K562 (cell line): ENCODE measurements at regions not wholly inside any gene's neighbourhood (a gene's known extent, or its start where the extent isn't known, plus 50 kb on each side); places are given as distances from the start of the nearest gene placed in this dataset.

Source experiments
- ATAC-seq: fragments of 200-7000 bp; cut with Tn5 transposase; 3 replicates; pipeline ENCODE4 v1.9.1; 2020; ENCODE audit warnings: moderate library complexity
- BruUV-seq: library from RNA; stranded (reverse); fragments of 400-500 nt; replicated peaks from 2 replicates; lab custom pipeline; 2021; lab: Mats Ljungman, UMichigan
- CTCF ChIA-PET: fragments of 300-600 bp; formaldehyde crosslinking; extraction: SDS; loops from one replicate; lab custom pipeline; 2021; ENCODE audit warnings: low intra/inter-chr PET ratio; lab: Yijun Ruan, JAX
- POLR2A ChIA-PET: fragments of 300-600, 350-650 bp; sonication (Branson Sonifier 250); formaldehyde crosslinking; extraction: SDS; loops from one replicate; lab custom pipeline; 2021; ENCODE audit warnings: antibody characterized with exemption, inconsistent platforms; lab: Yijun Ruan, JAX
- DNase-seq, 4 experiments: peaks; one replicate each; pipeline versions ENCODE4 v3.0.0 to v3.0.0-alpha.2; 2011 to 2018; ENCODE audit warnings: low spot score in 3 of 4, mixed read lengths in 3 of 4; ENCODE audit errors: extremely low read depth in 1 of 4
- FAIRE-seq: peaks from 2 replicates; lab custom pipeline; 2011; peaks lifted over from hg19 to GRCh38; lab: Jason Lieb, UNC
- H2AFZ ChIP-seq: 2 replicates; pipeline ENCODE4 v1.6.0; 2011; ENCODE audit warnings: low read depth, low read length, control low read depth, inconsistent platforms
- H3K27ac ChIP-seq: fragments of 200-600 bp; 3 replicates; pipeline ENCODE4 v1.8.0; 2011; ENCODE audit warnings: low read depth, mild to moderate bottlenecking, control low read depth, inconsistent platforms, low read length, moderate library complexity, mixed read lengths; ENCODE audit errors: extremely low read depth
- H3K27me3 ChIP-seq, 2 experiments: fragments of 300-600 bp in 1 of 2; 2 replicates in 1 of 2; 3 replicates in 1 of 2; pipeline versions ENCODE4 v1.6.0 to v1.8.0; 2011; ENCODE audit warnings: inconsistent platforms in 2 of 2, low read length in 2 of 2, mild to moderate bottlenecking in 1 of 2, mixed read lengths in 1 of 2, moderate library complexity in 1 of 2; ENCODE audit not compliant: control insufficient read depth in 2 of 2, insufficient read depth in 2 of 2
- H3K36me3 ChIP-seq: fragments of 300-600 bp; 3 replicates; pipeline ENCODE4 v1.8.0; 2011; ENCODE audit warnings: mild to moderate bottlenecking, low read length, inconsistent platforms; ENCODE audit not compliant: control insufficient read depth, insufficient read depth
- H3K4me1 ChIP-seq, 2 experiments: fragments of 200-600 bp in 1 of 2; replicated peaks in 1 of 2; 2 replicates in 1 of 2; 3 replicates in 1 of 2; pipeline versions ENCODE4 v1.5.1 to v1.8.0; 2011; ENCODE audit warnings: inconsistent platforms in 2 of 2, low read length in 2 of 2, mild to moderate bottlenecking in 1 of 2, mixed read lengths in 1 of 2, moderate library complexity in 1 of 2; ENCODE audit not compliant: control insufficient read depth in 2 of 2, insufficient read depth in 2 of 2
- H3K4me2 ChIP-seq: 2 replicates; pipeline ENCODE4 v1.6.1; 2011; ENCODE audit warnings: low read length, control low read depth, inconsistent platforms, mixed read lengths; ENCODE audit not compliant: insufficient read depth
- H3K4me3 ChIP-seq: fragments of 200-600 bp; sonication (generic), shearing (Covaris generic); 2 replicates; pipeline ENCODE4 v1.5.1; 2016; ENCODE audit warnings: control low read depth, inconsistent platforms
- H3K79me2 ChIP-seq: fragments of 200-600 bp; 3 replicates; pipeline ENCODE4 v1.8.0; 2011; ENCODE audit warnings: low read length, inconsistent platforms; ENCODE audit not compliant: control insufficient read depth, insufficient read depth
- H3K9ac ChIP-seq, 2 experiments: 2 replicates each; pipeline versions ENCODE4 v1.6.0 to v1.6.1; 2011; ENCODE audit warnings: low read depth in 2 of 2, low read length in 2 of 2, control low read depth in 1 of 2, inconsistent platforms in 1 of 2, mild to moderate bottlenecking in 1 of 2, mixed read lengths in 1 of 2; ENCODE audit not compliant: insufficient read depth in 1 of 2
- H3K9me1 ChIP-seq: one replicate; pipeline ENCODE4 v1.6.0; 2011; ENCODE audit warnings: inconsistent platforms, mild to moderate bottlenecking, low read length, moderate library complexity; ENCODE audit not compliant: control insufficient read depth, insufficient read depth
- H3K9me3 ChIP-seq: replicated peaks from 2 replicates; pipeline ENCODE4 v1.5.1; 2011; ENCODE audit warnings: low read depth, low read length, inconsistent platforms; ENCODE audit not compliant: control insufficient read depth, insufficient read depth
- H4K20me1 ChIP-seq: replicated peaks from 2 replicates; pipeline ENCODE4 v1.6.1; 2011; ENCODE audit warnings: low read length, inconsistent platforms, mixed read lengths; ENCODE audit not compliant: control insufficient read depth, insufficient read depth
- BCL6 ChIP-seq: fragments of 250-450 bp; sonication (Bioruptor Pico); IDR thresholded peaks from 2 replicates; pipeline ENCODE4 v1.4.0; 2020
- ESRRB ChIP-seq: fragments of 250-450 bp; sonication (Bioruptor Pico); IDR thresholded peaks from 2 replicates; pipeline ENCODE4 v1.5.0; 2020; ENCODE audit warnings: mild to moderate bottlenecking, moderate library complexity, borderline replicate concordance
- HDAC1 ChIP-seq, 2 experiments: fragments of 450-650 bp; IDR thresholded peaks; 2 replicates each; pipeline ENCODE4 v1.6.1; 2016 to 2017; ENCODE audit warnings: inconsistent platforms in 1 of 2, mild to moderate bottlenecking in 1 of 2, moderate library complexity in 1 of 2
- MXI1 ChIP-seq: IDR thresholded peaks from 2 replicates; pipeline ENCODE4 v1.6.1; 2011; ENCODE audit warnings: low read depth, mild to moderate bottlenecking, improper control_type of control experiment, low read length
- MYBL2 ChIP-seq, 2 experiments: fragments of 450-650 bp in 1 of 2; sonication (generic) in 1 of 2; formaldehyde crosslinking in 1 of 2; IDR thresholded peaks; 2 replicates each; pipeline versions ENCODE4 v1.6.1 to v1.8.1; 2017 to 2022; ENCODE audit warnings: borderline replicate concordance in 1 of 2, inconsistent platforms in 1 of 2, low read depth in 1 of 2, mild to moderate bottlenecking in 1 of 2, missing genetic modification reagents in 1 of 2, moderate library complexity in 1 of 2
- NRF1 ChIP-seq, 2 experiments: fragments of 450-650 bp; IDR thresholded peaks in 1 of 2; conservative IDR thresholded peaks in 1 of 2; 2 replicates each; pipeline ENCODE4 v1.6.1; 2014; ENCODE audit warnings: mild to moderate bottlenecking in 2 of 2
- OTX1 ChIP-seq: fragments of 450-650 bp; formaldehyde crosslinking; IDR thresholded peaks from 2 replicates; pipeline ENCODE4 v1.4.0; 2022; ENCODE audit warnings: mild to moderate bottlenecking
- RAD51 ChIP-seq: fragments of 450-650 bp; IDR thresholded peaks from 2 replicates; pipeline ENCODE4 v1.7.1; 2016; ENCODE audit warnings: low read depth, mild to moderate bottlenecking, borderline replicate concordance
- RBFOX2 ChIP-seq: fragments of 200-400 bp; formaldehyde crosslinking; IDR thresholded peaks from 2 replicates; pipeline ENCODE4 v1.6.1; 2017; ENCODE audit warnings: low read depth, mild to moderate bottlenecking, low read length, moderate library complexity
- TCF3 ChIP-seq: sonication (generic); formaldehyde crosslinking; IDR thresholded peaks from 2 replicates; pipeline ENCODE4 v1.4.0; 2020; ENCODE audit warnings: mild to moderate bottlenecking, missing genetic modification reagents
- ZNF696 ChIP-seq: fragments of 250-450 bp; sonication (Bioruptor Pico); conservative IDR thresholded peaks from 2 replicates; pipeline ENCODE4 v1.4.0; 2020; ENCODE audit warnings: mild to moderate bottlenecking, moderate library complexity
- WGBS: fragments of 100-300 bp; shearing (Covaris generic); methylation state at CpG from one replicate; pipeline ENCODE4 v1.1.6; 2016; ENCODE audit warnings: low coverage, mixed read lengths; ENCODE audit not compliant: insufficient coverage; ENCODE audit errors: missing lambda C conversion rate; 5-methylcytosine and 5-hydroxymethylcytosine counted together
- in situ Hi-C: fragments of 300-500 bp; cut with MboI; formaldehyde crosslinking; loops from 4 replicates; pipeline ENCODE4 v1.15.0; 2018; ENCODE audit warnings: inconsistent platforms, mixed read lengths
- intact Hi-C: fragments of 100-400 bp; cut with micrococcal nuclease; formaldehyde crosslinking; loops from 2 replicates; pipeline ENCODE4 v1.14.2; 2022
- TF ChIP-seq, protein P1 (sequence below): sonication (generic); IDR thresholded peaks from 2 replicates; pipeline ENCODE4 v1.6.1; 2016

DNA sequence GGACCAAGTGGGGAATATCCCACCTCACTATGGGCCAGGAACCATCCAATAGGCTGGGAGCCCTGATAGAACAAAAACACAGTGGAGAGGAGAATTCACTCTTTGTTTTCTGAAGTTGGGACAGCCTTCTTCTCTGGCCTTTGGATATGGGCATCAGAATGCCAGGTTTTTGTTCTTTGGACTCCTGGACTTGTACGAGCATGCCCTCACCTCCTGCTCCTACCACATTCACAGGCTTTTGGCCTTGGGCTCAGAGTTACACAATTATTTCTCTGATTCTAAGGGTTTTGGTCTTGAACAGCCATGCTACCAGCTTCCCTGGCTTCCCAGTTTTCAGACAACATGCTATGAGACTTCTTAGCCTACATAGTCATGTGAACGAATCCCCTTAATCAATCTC is 732.9 kb upstream of the VRK2 start:
- Histone ChIP-seq H3K9me1 (no peaks in the 10 kb centered on the region), H3K4me1 (no peaks in the 10 kb centered on the region), H3K79me2 (no peaks in the 10 kb centered on the region), H3K27ac (no peak overlapping the region), H4K20me1 (no peaks in the 10 kb centered on the region), H3K27me3 (no peaks in the 10 kb centered on the region), H3K4me3 (no peak overlapping the region), H3K36me3 (no peaks in the 10 kb centered on the region), H3K4me2 (no peak overlapping the region), H2AFZ (no peak overlapping the region), H3K9me3 (no peaks in the 10 kb centered on the region), H3K9ac (no peak overlapping the region)
- CTCF ChIA-PET, result no interaction called here
- TF ChIP-seq MXI1 (no peak), RAD51 (no peak)
- FAIRE-seq, result no peak
- no TSS peak for BruUV-seq
- POLR2A ChIA-PET, result no interaction called here
- intact Hi-C loops (no loop called here), in situ Hi-C loops (no loop called here)
- DNase-seq, result no peak
- 0% methylated on average over 2 of the region's 2 CpGs for WGBS
- ATAC-seq, result no peak

DNA sequence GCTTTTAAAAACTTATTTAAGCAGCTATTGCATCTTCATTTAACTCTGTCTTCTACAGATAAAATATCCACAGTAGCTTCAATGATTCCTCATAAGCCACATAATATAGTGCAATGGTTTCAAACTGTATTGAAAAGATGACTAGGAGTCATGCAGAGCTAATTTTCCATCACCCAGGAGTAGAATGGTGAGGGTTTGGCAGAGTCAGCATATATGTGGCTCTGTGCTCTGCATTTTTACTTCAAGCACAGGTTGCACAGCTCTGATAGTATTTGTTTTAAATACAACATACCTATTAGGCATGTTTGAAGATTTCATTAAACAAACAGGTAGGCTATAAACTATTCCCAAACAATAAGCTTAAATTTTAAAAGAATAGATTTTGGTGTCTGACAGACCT is 731.9 kb upstream of the VRK2 start:
- no peaks in the 10 kb centered on the region for H3K79me2 ChIP-seq
- TF ChIP-seq MYBL2 (IDR thresholded peaks at IDR 0.05; ENCODE audit: low read depth), result no peak
- TF ChIP-seq MYBL2 (CRISPR knock-in tag; IDR thresholded peaks at IDR 0.05; ENCODE audit: borderline replicate concordance), result no peak
- TF ChIP-seq, protein P1, sequence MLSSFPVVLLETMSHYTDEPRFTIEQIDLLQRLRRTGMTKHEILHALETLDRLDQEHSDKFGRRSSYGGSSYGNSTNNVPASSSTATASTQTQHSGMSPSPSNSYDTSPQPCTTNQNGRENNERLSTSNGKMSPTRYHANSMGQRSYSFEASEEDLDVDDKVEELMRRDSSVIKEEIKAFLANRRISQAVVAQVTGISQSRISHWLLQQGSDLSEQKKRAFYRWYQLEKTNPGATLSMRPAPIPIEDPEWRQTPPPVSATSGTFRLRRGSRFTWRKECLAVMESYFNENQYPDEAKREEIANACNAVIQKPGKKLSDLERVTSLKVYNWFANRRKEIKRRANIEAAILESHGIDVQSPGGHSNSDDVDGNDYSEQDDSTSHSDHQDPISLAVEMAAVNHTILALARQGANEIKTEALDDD, result no peak
- TF ChIP-seq OTX1 (CRISPR knock-in tag), result no peak
- TF ChIP-seq BCL6 (CRISPR knock-in tag), result no peak
- TF ChIP-seq HDAC1 (IDR thresholded peaks at IDR 0.05), result no peak
- TF ChIP-seq NRF1 (conservative IDR thresholded peaks at IDR 0.05 in 1 of 2, IDR thresholded peaks at IDR 0.05 in 1 of 2), result no peak
- TF ChIP-seq ESRRB, result no peak
- TF ChIP-seq ZNF696 (CRISPR knock-in tag), result no peak
- no peak for TF ChIP-seq RBFOX2
- TF ChIP-seq TCF3 (CRISPR knock-in tag), result no peak
- H3K36me3 ChIP-seq, result no peaks in the 10 kb centered on the region
- H4K20me1 ChIP-seq, result no peaks in the 10 kb centered on the region
- CTCF ChIA-PET, result no interaction called here
- POLR2A ChIA-PET, result no interaction called here
- no peaks in the 10 kb centered on the region for H3K9me1 ChIP-seq
- no peak for DNase-seq
- intact Hi-C loops, result no loop called here
- no peak for ATAC-seq
- no peaks in the 10 kb centered on the region for H3K27me3 ChIP-seq
- H3K4me1 ChIP-seq, result no peaks in the 10 kb centered on the region
- H3K4me2 ChIP-seq, result no peak overlapping the region
- H3K27ac ChIP-seq, result no peak overlapping the region
- no TSS peak for BruUV-seq
- no peak for FAIRE-seq
- H3K4me3 ChIP-seq, result no peak overlapping the region
- in situ Hi-C loops, result no loop called here
- H2AFZ ChIP-seq, result no peak overlapping the region
- no peak overlapping the region for H3K9ac ChIP-seq
- H3K9me3 ChIP-seq, result 0 out of 2 replicates have a peak, but pooled peaks cover 1% of the 10 kb centered on the region
